Mucosa of descending colon (tissue), 3 donors: ENCODE measurements at regions not wholly inside any gene's neighbourhood (a gene's known extent, or its start where the extent isn't known, plus 50 kb on each side); places are given as distances from the start of the nearest gene placed in this dataset.
A peak's percentile ranks its signal among the peaks of the same experiment; 100 is the strongest.

Source experiments
- ATAC-seq: fragments of 200-7000 bp; cut with Tn5 transposase; one replicate; pipeline ENCODE4 v1.9.1; 2020; ENCODE audit warnings: mild to moderate bottlenecking, moderate library complexity
- DNase-seq, 3 donors: peaks; one replicate each; pipeline ENCODE4 v3.0.0-alpha.2; 2020
- H3K36me3 ChIP-seq: fragments of 200-600 bp; one replicate; pipeline ENCODE4 v1.8.0; 2021; ENCODE audit warnings: low read depth, mild to moderate bottlenecking
- H3K4me1 ChIP-seq: fragments of 200-600 bp; one replicate; pipeline ENCODE4 v1.8.0; 2021; ENCODE audit warnings: low read depth, mild to moderate bottlenecking
- H3K4me3 ChIP-seq: fragments of 200-600 bp; one replicate; pipeline ENCODE4 v1.8.0; 2021; ENCODE audit warnings: mild to moderate bottlenecking
- H3K9me3 ChIP-seq: fragments of 200-600 bp; one replicate; pipeline ENCODE4 v1.8.0; 2021; ENCODE audit warnings: mild to moderate bottlenecking
- intact Hi-C, 2 donors: fragments of 100-400 bp; cut with DNase I in 1 of 2; cut with micrococcal nuclease in 1 of 2; formaldehyde crosslinking; loops; one replicate each; pipeline versions ENCODE4 v1.11.0 to v1.11.1; 2022; cut with DNase I, micrococcal nuclease
- TF ChIP-seq, protein P1 (sequence below): fragments of 200-600 bp; IDR thresholded peaks from one replicate; pipeline ENCODE4 v1.8.0; 2022; ENCODE audit warnings: antibody characterized with exemption, mild to moderate bottlenecking
- donor health status: DM: no; HTN: no; CAD: no; lungs with moderate emphysema.
- donor health status: DM: no; HTN: no; CAD: no.
- donor health status: DM: no; HTN: yes; CAD: no.

DNA sequence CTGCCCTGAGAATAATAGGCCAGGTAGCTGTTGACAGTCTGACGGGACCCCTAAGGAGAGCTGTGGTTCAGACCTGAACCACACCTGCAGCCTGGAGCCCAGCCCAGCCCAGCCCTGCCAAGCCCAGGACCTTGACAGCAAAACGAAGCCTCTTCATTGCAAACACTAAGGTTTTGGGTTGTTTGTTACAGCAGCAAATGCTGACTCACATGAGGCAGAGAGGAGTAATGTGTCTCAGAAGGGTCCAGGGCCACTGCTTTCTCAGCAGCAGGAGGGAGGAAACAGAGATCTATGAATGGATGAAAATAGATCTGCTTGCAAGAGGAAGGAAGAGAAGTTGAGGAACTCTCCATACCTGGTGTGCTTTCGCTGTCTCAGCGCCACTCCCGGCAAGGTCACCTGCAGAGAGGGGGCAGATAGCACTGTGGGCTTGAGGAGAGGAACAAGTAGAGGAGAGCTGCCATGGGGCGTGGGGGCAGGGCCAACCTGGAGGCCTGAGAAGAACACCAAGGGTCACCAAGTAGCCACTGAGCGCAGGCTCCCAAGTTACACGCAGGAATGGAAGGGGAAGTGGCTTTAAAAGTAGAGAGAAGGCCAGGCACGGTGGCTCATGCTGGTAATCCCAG, 127.2 kb downstream of the ZNF281 start:
- intact Hi-C loops: no loop called here
- Histone ChIP-seq H3K4me1 (no peaks in the 10 kb centered on the region), H3K36me3 (no peaks in the 10 kb centered on the region), H3K4me3 (no peak overlapping the region), H3K9me3 (no peaks in the 10 kb centered on the region)
- TF ChIP-seq, protein P1, sequence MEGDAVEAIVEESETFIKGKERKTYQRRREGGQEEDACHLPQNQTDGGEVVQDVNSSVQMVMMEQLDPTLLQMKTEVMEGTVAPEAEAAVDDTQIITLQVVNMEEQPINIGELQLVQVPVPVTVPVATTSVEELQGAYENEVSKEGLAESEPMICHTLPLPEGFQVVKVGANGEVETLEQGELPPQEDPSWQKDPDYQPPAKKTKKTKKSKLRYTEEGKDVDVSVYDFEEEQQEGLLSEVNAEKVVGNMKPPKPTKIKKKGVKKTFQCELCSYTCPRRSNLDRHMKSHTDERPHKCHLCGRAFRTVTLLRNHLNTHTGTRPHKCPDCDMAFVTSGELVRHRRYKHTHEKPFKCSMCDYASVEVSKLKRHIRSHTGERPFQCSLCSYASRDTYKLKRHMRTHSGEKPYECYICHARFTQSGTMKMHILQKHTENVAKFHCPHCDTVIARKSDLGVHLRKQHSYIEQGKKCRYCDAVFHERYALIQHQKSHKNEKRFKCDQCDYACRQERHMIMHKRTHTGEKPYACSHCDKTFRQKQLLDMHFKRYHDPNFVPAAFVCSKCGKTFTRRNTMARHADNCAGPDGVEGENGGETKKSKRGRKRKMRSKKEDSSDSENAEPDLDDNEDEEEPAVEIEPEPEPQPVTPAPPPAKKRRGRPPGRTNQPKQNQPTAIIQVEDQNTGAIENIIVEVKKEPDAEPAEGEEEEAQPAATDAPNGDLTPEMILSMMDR: no peak
- DNase-seq (no peak), ATAC-seq (no peak)

DNA sequence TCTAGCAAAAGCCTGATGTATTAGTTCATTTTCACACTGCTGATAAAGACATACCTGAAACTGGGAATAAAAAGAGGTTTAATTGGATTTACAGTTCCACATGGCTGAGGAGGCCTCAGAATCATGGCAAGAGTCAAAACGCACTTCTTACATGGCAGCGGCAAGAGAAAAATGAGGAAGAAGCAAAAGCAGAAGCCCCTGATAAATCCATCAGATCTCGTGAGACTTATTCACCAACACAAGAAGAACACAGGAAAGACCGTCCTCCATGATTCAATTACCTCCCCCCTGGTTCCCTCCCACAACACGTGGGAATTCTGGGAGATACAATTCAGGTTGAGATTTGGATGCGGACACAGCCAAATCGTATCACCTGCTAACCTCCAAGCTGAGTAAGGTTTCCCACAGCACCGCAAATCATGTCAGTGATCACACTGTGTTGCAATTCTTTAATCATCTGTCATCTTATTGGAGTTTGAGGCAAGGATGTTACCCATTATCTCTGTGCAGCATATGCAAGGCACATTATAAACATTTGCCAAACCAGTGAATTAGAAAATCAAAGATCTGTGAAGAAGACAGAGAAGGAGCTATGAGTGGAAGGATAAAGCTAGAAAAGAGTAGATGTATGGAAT, 128.5 kb downstream of the ZNF281 start:
- TF ChIP-seq, protein P1: no peak
- Histone ChIP-seq H3K36me3 (no peaks in the 10 kb centered on the region), H3K9me3 (no peaks in the 10 kb centered on the region), H3K4me3 (no peak overlapping the region), H3K4me1 (no peaks in the 10 kb centered on the region)
- DNase-seq: no peak
- ATAC-seq: no peak
- intact Hi-C loops: no loop called here

DNA sequence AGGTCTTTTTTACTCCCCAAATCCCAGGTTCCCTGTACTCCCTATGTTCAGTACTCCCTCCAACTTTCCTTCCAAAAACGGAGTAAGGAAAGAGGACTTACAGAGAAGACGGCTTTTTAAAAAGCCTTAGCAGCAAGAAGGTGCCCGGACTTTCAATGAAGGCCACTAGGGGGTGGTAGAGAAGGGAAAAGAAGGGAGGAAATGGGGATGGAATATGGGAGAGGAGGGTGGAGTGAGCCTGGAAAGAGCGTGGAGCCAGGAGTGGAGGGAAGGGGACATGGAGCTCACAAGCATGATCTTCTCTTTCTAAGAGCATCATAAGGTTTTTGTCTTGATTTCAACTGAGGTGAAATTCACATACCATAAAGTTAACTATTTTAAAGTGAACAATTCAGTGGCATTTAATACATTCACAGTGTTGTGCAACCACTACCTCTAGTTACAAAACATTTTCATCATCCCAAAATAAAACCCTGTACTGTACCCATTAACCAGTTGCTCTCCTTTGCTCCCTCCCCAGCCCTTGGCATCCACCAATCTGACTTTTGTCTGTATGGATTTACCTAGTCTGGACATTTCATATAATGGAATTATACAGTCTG, 129.9 kb downstream of the ZNF281 start:
- intact Hi-C loops: no loop called here

DNA sequence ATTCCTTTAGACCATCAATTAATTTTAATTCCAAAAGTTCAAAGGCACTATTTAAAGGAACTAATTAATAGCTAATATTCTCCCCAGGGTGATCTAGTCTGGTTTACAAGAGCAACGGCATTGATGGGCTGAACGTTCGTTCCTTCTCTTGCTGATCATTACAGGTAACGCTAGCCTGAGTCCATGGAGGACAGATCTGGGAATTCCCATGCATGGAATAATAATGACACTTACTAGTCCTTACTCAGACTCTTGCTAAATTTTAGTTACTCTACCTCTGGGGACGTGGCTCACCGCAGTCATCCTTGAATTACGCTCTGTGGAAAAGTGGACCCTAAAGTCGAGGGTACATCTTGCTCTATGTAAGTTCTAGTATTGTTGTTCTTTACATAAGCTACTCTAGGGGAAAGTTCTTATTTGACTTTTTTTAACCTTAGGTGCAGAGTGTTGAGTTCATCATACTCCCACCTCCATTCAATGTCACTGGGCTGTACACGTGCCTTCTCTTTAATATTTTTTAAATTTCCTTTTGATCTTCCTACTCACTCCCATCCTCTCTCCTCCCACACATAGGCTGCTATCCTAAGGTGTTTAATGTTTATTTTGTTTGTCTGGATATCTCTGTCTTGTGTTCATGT, 133.9 kb downstream of the ZNF281 start:
- ATAC-seq: no peak

More for the DNA sequence above, 129.9 kb downstream of the ZNF281 start:
- TF ChIP-seq, protein P1: peak; percentile 55
- DNase-seq: peak in 1 of 3 donors; percentile 77
- Histone ChIP-seq H3K36me3 (no peaks in the 10 kb centered on the region), H3K4me1 (no peaks in the 10 kb centered on the region), H3K9me3 (no peaks in the 10 kb centered on the region), H3K4me3 (no peak overlapping the region)
- ATAC-seq: peak; percentile 86

DNA sequence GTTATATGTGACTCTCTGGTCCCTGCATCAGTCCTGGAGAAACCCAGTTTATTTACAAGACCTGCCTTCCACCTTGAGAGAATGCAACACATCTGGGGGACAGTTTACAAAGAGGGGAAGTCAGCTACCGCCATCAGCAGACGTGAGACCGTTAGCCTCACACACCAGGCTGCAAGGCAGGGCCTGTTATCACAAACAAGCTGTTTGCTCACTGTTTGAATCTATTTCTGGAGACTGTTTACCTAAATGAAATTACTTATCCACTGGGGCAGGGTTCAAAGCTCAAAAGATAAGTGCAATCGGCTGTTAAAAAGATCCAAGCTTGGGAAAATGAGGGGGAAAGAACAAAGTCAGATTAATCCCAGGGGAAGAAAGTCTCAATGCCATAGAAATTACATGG, 134.4 kb downstream of the ZNF281 start:
- H3K36me3 ChIP-seq: no peaks in the 10 kb centered on the region
- no peak overlapping the region for H3K4me3 ChIP-seq
- intact Hi-C loops: no loop called here
- H3K9me3 ChIP-seq: no peaks in the 10 kb centered on the region
- H3K4me1 ChIP-seq: no peaks in the 10 kb centered on the region
- TF ChIP-seq, protein P1: no peak
- DNase-seq (peak in 1 of 3 donors; percentile 10), ATAC-seq (peak; percentile 49)

More for the DNA sequence above, 133.9 kb downstream of the ZNF281 start:
- Histone ChIP-seq H3K4me1 (no peaks in the 10 kb centered on the region), H3K4me3 (no peak overlapping the region), H3K9me3 (no peaks in the 10 kb centered on the region), H3K36me3 (no peaks in the 10 kb centered on the region)
- intact Hi-C loops: no loop called here
- DNase-seq: no peak
- TF ChIP-seq, protein P1: no peak
